ENCODE measurements at regions not wholly inside any gene's neighbourhood (a gene's known extent, or its start where the extent isn't known, plus 50 kb on each side); places are given as distances from the start of the nearest gene placed in this dataset.

DNA sequence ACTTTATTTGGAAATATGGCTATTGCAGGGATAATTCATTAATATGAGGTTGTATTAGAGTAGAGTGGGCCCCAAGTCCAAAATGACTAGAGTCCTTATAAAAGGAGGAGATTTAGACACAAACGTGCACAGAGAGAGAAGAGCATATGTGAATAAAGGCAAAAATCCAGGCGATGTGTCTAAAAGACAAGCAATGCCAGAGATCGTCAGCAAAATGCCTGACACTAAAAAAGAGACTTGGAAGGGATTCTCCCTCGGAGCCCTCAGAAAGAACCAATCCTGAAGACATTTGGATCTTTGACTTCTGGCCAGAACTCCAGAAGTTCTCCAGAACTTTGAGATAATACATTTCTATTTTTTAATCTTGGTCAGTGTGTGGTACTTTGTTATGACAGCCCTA, 472.1 kb downstream of the NLGN4X start:
- TF ChIP-seq ESRRA (IDR thresholded peaks at IDR 0.05; ENCODE audit: borderline replicate concordance, low read length) (no peak), EP300 (IDR thresholded peaks at IDR 0.05) (no peak), PHF8 (IDR thresholded peaks at IDR 0.05; ENCODE audit: borderline replicate concordance, low read depth) (no peak), RCOR1 (IDR thresholded peaks at IDR 0.05; ENCODE audit: low read depth, low read length) (no peak), GATA3 (IDR thresholded peaks at IDR 0.05; ENCODE audit: borderline replicate concordance) (no peak), MAZ (IDR thresholded peaks at IDR 0.05; ENCODE audit: borderline replicate concordance, low read depth, low read length) (no peak), POLR2A (IDR thresholded peaks at IDR 0.05; ENCODE audit: low read length) (no peak), RAD21 (conservative IDR thresholded peaks at IDR 0.05 in 1 of 2, IDR thresholded peaks at IDR 0.05 in 1 of 2) (no peak)
- TF ChIP-seq, protein P1, sequence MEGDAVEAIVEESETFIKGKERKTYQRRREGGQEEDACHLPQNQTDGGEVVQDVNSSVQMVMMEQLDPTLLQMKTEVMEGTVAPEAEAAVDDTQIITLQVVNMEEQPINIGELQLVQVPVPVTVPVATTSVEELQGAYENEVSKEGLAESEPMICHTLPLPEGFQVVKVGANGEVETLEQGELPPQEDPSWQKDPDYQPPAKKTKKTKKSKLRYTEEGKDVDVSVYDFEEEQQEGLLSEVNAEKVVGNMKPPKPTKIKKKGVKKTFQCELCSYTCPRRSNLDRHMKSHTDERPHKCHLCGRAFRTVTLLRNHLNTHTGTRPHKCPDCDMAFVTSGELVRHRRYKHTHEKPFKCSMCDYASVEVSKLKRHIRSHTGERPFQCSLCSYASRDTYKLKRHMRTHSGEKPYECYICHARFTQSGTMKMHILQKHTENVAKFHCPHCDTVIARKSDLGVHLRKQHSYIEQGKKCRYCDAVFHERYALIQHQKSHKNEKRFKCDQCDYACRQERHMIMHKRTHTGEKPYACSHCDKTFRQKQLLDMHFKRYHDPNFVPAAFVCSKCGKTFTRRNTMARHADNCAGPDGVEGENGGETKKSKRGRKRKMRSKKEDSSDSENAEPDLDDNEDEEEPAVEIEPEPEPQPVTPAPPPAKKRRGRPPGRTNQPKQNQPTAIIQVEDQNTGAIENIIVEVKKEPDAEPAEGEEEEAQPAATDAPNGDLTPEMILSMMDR (IDR thresholded peaks at IDR 0.05) = no peak
- TF ChIP-seq, protein P2, sequence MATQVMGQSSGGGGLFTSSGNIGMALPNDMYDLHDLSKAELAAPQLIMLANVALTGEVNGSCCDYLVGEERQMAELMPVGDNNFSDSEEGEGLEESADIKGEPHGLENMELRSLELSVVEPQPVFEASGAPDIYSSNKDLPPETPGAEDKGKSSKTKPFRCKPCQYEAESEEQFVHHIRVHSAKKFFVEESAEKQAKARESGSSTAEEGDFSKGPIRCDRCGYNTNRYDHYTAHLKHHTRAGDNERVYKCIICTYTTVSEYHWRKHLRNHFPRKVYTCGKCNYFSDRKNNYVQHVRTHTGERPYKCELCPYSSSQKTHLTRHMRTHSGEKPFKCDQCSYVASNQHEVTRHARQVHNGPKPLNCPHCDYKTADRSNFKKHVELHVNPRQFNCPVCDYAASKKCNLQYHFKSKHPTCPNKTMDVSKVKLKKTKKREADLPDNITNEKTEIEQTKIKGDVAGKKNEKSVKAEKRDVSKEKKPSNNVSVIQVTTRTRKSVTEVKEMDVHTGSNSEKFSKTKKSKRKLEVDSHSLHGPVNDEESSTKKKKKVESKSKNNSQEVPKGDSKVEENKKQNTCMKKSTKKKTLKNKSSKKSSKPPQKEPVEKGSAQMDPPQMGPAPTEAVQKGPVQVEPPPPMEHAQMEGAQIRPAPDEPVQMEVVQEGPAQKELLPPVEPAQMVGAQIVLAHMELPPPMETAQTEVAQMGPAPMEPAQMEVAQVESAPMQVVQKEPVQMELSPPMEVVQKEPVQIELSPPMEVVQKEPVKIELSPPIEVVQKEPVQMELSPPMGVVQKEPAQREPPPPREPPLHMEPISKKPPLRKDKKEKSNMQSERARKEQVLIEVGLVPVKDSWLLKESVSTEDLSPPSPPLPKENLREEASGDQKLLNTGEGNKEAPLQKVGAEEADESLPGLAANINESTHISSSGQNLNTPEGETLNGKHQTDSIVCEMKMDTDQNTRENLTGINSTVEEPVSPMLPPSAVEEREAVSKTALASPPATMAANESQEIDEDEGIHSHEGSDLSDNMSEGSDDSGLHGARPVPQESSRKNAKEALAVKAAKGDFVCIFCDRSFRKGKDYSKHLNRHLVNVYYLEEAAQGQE (IDR thresholded peaks at IDR 0.05) = no peak

Measured in A549 (cell line).